Glomerular visceral epithelial cell (primary cell): ENCODE measurements at regions not wholly inside any gene's neighbourhood (a gene's known extent, or its start where the extent isn't known, plus 50 kb on each side); places are given as distances from the start of the nearest gene placed in this dataset.

ENCODE experiments used
- DNase-seq: peaks from one replicate; pipeline ENCODE4 v3.0.0-alpha.2; 2016; ENCODE audit errors: extremely low spot score

DNA sequence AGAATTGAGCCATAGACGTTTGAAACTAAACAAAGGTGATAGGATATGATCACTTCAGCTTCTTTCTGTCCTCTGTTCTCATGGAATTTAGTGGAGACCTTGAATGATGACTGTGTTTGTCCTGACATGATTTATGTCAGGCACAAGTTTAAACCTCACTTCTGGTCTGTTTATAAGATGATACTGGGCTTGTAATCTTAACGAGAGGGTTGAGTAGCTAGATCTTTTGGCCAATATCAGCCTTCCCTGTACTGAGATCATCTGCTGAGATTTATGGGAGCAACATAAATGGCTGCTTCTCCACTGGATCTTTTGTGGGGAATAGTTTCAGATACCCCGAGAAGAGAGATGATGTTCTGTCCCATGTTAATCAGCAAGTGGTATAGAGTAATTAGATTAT lies 121.8 kb upstream of the OBI1 start:
- DNase-seq, result no peak

DNA sequence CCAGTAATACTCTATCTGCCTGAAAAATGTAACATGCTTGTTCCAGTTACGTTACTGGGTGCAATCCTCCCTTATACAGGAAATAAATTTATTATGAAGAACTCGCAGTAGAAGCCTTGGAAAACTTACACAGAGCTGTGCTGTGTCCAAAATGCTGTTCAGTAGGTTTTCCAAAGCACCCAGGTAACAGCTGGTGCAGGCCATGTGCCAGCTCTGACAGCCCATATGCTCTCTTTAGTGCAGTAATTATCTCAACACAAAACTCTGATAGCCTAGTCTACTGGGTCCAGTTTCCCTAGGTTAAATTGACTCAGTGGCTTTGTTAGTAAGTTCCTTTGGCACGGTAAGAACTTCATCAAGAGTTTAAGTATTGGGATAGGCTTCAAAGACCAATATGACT lies 120.7 kb upstream of the OBI1 start:
- no peak for DNase-seq

DNA sequence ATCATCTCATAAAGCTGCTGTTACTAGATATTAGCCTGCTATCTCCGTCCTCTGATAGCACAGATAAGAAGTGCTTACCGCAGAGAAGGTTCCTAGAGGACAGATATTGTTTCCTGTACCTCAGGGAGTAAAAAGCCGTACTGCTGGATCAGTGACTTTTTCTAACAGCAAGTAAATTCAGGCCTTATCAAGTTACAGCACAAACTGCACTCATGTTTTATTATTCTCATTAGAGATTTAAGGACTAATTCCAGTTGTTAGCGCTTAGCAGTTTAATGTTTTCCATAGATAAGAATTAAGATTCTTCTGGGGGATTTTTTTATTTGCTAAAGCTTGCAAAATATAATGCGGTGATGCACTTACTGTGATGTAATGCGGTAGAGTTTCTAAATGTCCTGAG lies 119.0 kb upstream of the OBI1 start:
- DNase-seq, result no peak

DNA sequence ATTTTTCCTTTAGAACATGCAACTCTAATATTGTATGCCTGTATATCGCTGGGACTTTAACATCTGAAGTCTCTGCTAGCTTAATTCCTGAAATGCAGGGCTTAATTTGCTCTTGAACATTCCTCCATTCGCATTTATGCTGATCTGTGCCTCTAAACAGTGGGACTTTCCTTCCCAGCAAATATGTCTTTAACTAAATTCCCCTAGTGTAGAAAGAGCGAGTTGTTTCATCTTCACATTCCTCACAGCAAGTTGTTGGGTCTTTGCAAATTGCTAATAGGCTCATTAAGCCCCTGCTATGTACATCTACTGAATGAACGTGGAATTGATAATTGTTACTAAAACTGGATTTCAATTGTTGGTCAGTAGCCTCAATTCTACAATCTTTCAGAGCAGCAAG lies 118.4 kb upstream of the OBI1 start:
- DNase-seq, result no peak

DNA sequence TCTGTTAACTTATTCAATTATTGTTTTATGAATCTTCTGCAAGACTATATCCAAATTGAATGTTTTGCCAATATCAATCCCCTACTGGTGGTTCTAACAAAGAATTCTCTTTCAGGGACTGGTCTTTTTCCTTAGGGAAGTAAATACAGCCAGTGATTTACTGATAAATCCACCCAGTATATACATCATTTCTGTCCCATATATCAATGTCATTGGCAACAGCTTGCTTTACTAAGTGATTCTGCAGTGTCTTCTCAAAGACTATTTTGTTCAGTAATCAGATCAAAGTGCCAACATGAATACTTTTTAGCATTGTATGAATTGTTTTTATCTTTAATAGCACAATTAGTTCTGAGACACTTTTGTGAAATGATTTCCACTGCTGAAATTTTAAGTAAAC lies 114.0 kb upstream of the OBI1 start:
- no peak for DNase-seq

DNA sequence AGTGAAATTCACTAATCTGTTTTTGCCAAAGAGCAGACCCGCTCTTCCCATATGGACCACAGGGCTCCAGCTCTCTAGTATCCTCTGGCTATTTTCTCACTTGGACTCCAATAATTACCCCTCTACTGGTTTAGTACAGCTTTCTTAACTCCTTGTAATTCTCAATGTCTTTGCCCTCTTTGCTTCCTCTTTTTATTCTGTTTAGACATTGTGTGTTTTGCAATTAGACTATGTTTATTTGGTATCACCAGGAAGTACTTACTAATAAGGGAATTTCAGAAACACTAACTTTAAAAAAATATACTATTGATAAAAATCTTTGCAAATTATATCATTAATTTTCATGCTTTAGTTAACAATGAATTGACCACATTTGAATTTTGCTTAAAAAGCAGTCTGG lies 111.6 kb upstream of the OBI1 start:
- no peak for DNase-seq

DNA sequence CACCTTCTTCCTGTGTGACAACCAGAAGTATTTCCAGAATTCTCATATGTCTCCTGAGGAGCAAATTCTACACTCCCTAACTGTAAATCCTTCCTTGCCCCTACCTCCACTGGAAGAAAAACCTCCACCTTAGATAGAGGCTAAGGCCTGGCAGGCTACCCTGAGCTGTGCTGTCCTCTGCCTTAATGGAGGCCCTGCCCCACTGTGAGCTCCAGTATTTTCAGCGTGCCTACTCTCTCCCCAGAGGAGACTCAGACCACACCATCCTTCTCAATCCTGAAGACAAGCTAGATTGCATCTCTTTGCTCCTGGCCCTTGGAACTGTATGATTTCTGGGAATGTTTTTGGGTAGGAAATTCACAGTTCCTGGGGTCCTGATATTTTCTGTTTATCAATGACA lies 110.0 kb upstream of the OBI1 start:
- no peak for DNase-seq

DNA sequence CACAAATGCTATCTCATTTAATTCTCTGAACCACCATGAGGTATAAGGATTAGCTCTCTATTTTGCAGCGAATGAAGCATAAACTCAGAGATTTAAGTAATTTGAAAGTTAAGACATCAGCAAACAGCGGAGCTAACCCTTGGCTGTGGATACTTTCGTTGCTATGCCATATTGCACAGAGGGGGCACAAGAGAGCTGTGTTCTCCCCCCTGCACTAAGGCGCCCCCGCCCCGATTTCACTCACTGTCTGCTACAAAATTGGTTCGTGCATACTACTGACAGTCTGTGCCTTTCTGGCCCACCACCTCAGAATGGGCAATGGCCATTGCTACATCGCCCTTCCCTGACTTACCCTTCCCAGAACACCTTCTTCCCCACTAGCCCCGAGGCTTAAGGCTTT lies 105.7 kb upstream of the OBI1 start:
- no peak for DNase-seq

DNA sequence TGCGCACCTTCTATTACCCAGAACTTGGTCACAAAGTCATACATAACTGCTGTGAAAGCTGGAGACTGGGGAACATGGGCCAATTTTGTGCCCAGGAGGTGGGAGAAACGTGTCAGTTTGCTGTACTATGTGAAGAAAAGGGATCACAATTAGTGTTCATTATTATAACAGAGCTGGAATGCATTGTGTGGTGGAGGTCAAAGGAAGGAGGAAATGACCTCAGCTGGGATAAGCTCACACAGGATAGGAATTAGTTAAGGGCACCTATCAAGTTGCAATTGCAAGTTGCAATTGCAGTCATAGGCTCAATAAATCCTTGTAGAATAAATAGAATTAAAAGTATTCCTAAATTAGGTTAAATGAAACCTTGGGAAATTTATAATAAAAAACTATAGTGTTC lies 103.9 kb upstream of the OBI1 start:
- DNase-seq, result no peak

DNA sequence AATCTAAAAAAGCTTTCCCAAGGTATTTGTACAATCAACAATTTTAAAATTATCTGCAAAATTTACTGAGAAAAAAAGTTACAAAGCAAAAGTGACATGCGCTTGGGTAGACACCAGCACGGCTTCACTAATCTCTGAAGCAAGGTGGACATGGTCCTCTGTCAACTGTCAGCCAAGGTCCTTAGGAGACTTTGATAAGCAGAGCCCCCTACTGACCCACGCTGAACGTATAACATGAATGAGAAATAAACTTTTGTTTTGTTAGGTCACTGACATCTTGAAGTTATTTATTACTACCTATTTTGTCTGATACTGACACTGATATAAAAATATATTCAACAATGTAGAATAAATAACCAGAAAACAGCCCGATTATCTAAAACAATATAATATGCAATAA lies 100.7 kb upstream of the OBI1 start:
- no peak for DNase-seq

DNA sequence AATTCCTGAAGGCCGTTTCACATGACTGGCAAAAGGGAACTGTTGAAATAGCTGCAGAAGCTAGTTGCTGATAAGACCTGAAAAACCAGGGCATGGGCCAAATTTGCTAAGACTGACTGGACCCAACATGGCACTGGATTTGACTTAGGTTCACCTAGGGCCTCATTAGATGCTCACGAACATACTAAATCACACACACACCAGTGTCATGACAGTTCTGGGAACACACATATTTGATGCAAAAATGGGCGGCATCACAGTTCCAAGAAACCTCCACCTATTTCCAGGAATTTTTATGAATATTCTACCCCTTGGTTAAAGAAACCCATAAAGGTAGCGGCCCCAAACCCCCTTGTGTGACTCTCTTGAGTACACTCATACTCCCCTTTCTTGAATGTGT lies 99.6 kb upstream of the OBI1 start:
- DNase-seq, result no peak

DNA sequence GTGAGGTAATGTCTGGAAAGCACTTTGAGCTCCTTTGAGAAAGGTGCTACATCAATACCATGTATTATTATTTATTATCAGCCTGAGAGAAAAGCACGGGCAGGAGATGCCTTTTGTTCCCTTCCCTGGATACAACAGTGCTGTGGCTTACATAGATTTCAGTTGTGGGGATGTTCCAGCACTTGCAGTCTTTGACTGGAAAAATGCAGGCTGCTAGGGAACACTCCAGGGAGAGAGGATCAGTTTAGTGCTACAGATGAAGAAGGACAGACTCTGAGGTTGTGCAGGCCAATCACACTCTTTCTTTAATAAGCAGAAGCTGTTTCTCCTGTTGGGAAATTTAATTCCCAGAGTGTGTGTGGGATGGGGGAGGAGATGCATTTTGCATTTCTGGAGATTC lies 94.5 kb upstream of the OBI1 start:
- DNase-seq, result no peak

DNA sequence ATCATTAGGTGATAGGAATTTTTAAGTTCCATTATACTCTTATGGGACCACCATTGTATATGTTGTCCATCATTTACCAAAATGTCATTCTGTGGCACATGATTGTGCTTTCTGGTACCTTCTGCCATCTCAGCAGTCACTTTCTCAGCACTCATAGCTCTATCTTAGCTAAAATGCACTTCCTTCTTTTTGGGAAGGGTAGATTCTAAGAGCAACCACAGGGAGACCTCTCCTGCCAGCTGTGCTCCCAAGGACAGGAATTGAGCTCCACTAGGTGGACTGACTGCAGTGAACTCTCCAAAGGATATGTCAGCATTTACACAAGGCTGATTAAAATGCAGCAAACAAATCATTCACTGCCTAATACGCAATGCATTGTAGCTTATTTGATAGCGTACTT lies 91.8 kb upstream of the OBI1 start:
- no peak for DNase-seq

DNA sequence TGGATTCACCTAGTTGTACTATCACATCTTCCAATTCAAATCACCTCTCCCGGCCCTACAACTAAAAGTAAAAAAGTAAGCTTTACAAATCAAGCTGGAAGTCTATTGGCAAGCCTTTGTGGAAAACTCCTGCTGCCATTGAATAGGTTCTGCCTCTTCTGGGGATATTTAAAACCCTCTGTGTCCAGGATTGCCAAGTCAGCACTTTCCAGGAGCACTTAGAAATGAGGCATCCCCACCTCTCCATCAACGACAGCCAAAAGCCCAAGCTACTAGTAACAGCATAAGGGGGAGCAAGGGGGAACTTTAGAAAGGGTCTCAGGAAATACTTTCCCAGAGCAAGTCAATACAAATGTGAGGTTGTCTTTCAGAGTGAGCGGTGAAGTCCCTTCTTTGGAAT lies 85.0 kb upstream of the OBI1 start:
- DNase-seq, result no peak

DNA sequence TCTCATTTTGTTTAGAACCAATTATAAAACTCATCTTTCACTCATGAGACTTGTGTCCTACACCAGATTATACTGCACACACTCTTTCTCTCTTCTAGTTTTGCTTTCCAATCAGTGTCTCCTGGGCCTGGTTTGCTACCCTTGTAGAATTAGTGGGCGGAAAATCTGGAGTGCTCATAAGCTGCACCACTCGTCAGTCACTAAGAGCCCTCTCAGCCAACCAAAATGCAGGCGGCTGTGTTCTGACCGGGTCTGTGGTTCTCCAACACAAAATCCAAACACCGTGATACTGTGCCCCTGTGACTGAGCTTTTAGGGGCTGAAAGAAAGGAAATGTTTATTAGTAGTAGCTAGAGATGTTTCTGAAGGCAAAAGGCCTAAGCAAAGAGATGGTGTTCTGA lies 83.7 kb upstream of the OBI1 start:
- DNase-seq, result no peak

DNA sequence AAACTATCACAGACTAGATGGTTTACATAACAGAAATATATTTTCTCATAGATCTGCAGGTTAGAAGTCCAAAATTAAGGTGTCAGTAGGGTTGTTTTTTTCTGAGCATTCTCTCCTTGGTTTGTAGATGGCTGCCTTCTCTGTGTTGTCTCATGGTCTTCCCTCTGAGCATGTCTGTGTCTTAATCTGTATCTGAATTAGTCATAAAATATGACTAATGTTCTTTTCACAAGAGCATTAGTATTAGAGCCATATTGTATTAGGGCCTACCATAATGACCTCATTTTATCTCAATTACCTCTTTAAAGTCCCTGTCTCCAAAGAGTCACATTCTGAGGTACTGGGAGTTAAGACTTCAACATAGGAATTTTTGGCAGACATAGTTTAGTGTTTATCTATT lies 77.2 kb upstream of the OBI1 start:
- DNase-seq, result no peak

DNA sequence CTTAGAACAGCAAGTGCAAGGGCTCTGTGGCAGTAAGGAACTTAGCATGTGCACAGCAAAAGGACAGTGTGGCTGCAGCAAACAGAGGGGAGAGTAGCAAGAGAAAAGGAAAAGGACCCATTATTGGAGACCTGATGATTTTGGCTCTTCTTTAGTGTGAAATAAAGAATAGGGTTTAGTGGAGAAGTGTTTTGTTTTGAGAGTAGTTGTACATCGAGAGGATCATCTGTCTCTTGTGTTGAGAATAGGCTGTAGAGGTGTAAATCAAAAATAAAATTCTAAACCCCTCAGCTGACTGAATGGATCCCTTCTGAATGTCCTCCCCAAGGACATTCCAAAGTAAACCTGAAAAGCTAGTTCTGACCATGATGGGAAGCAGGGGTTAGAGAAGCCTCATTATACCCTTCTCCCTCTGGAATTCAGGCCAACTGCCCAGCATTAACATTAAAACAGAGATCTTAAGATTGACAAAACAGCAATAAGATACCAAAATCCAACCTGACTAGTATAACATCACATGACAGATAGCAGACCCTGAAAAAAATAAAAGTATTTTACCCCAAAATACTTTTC lies 73.6 kb upstream of the OBI1 start:
- no peak for DNase-seq

DNA sequence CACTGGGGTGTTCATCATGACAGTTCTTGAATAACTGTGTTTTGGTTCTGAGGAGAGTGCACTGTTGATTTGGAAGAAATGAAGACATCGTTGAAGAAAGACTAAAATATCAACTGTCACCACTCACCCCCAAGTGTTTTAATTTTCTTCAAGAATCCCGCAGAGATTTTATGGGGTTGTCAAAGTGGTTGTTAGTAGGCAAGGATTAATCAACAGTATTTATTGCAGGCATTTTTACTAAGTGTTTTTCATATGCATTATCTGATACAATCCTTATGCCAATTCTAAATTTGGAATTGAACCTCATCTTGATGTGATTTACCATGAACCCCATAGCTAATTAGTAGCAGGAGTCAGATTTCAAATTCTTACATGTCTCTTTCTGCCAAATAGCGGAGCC lies 63.7 kb upstream of the OBI1 start:
- DNase-seq, result no peak

DNA sequence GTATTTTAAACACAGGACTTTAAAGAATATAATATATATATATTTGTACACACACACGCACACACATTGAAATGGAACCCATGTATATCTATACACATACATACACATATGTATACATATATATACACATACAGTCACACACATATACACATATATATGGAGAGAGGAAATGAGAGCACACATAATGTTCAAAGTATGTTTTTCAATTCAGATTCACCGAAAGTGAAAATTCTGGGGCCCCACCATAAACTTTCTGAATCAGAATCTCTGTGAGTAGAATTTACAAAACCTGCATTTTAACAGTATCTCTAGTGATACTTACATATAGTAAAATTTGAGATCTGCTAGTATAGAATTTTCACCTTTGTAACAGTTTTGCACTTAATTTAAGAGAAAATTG lies 60.4 kb upstream of the OBI1 start:
- no peak for DNase-seq

DNA sequence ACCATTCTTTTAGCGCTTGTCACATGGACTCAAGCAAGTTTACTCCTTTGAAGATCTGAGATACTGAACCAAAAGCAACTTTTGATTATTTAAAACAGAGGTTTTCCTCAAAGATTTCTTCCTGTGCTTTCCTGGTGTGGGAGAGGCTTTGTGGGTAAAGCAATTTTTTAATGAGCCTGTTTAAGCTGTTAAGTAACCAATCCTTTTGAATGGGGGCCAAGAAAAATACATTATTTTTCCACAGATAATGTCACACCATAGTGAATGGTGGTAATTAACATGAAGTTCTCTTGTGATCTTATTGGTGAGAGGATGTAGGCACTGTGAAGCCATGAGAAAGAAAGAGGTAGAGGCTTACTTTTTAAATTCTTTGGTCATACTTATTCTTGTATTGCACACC lies 55.8 kb upstream of the OBI1 start:
- no peak for DNase-seq

DNA sequence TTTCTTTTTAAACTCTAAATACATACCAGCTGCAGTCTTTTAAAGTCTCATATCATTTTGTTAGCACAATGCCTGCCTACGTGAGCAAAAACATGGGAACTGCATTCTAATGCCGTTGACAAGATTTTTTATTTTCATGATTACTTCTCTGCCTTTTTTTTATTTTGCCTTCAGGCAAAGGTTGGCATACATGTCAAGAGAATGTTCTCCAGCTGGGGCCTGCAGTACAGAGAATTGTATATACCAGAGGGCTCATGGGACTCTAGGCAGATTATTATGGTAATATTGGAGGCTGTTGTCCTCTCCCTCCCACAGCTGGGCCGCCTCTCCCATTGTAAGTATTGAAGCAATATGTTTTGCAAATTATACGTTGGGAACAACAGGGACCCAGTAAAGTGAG lies 53.9 kb upstream of the OBI1 start:
- no peak for DNase-seq

DNA sequence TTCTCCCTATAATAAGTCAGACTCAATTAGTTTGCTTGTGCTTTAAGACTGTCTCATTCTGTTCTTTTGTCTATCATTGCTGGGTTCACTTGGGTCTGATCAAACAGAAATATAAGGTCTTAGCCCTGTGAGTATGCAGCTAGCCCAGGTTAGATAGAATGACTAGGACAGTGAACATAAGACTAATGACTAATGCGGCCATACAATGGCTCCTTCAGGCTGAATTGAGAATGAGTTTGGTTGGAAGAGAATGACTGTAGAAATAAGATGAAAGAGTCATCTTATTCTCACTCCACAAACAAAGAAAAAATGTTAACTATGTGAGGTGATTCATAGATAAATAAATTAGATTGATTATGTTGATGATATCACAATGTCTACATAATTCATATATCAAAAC lies 50.1 kb upstream of the OBI1 start:
- DNase-seq, result no peak
